GM12873 (cell line): ENCODE measurements at regions not wholly inside any gene's neighbourhood (a gene's known extent, or its start where the extent isn't known, plus 50 kb on each side); places are given as distances from the start of the nearest gene placed in this dataset.

Experiments
- CTCF ChIP-seq: IDR thresholded peaks from 2 replicates; pipeline ENCODE4 v1.5.1; 2012; ENCODE audit warnings: low read depth, mild to moderate bottlenecking, moderate library complexity, low read length, control low read depth; ENCODE audit not compliant: insufficient read depth; ENCODE audit errors: missing control alignments

- no peak for TF ChIP-seq CTCF
Observed at GRCh38 chr9:78856781-78857180, 559.9 kb downstream of the PSAT1 start.

- TF ChIP-seq CTCF, result no peak
Observed at GRCh38 chr9:78857373-78858225, 560.7 kb downstream of the PSAT1 start.

GRCh38 chr9:78858266-78858665 lies 561.3 kb downstream of the PSAT1 start:
- TF ChIP-seq CTCF, result no peak

- peak; percentile 14 for TF ChIP-seq CTCF
Observed at GRCh38 chr9:78860801-78861475, 564.0 kb downstream of the PSAT1 start.

- no peak for TF ChIP-seq CTCF
Observed at GRCh38 chr9:78863531-78863930, 566.6 kb downstream of the PSAT1 start.

- TF ChIP-seq CTCF, result no peak
Observed at GRCh38 chr9:78865737-78866136, 568.8 kb downstream of the PSAT1 start.

GRCh38 chr9:78866207-78867132 lies 569.5 kb downstream of the PSAT1 start:
- no peak for TF ChIP-seq CTCF
